ENCODE measurements at regions not wholly inside any gene's neighbourhood (a gene's known extent, or its start where the extent isn't known, plus 50 kb on each side); places are given as distances from the start of the nearest gene placed in this dataset.

DNA sequence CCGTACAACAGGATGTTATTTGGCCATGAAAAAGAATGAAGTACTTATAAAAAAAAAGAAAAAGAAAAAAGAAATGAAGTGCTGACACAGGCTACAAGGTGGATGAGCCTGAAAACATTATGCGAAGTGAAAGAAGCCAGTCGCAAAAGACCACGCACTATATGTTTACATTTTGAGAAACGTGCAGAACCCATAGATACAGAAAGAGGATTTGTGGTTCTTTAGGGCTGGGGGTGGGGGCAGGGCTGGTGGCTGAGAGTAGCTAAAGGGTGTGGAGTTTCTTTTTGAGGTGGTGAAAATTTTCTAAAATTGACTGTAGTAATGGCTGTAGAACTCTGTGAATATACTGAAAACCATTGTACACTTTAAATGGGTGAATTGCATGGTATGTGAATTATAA is 86.0 kb upstream of the FAM20C start:
- H3K36me3 ChIP-seq: no peaks in the 10 kb centered on the region
- H3K4me3 ChIP-seq (replicated peaks in 1 of 3): no peak overlapping the region
- no peaks in the 10 kb centered on the region for H3K9me3 ChIP-seq
- intact Hi-C loops (cut with DNase I): no loop called here
- no peaks in the 10 kb centered on the region for H3K4me1 ChIP-seq
- TF ChIP-seq CTCF (IDR thresholded peaks at IDR 0.05) (no peak), POLR2A (IDR thresholded peaks at IDR 0.05) (no peak)
- H3K27me3 ChIP-seq: no peaks in the 10 kb centered on the region
- no peak overlapping the region for H3K27ac ChIP-seq
- 82 to 89% methylated on average over 5 of the region's 5 CpGs for WGBS, 2 donors
- no peak for DNase-seq

- H3K27ac ChIP-seq: no peak overlapping the region
- TF ChIP-seq POLR2A (IDR thresholded peaks at IDR 0.05): no peak
- TF ChIP-seq CTCF (IDR thresholded peaks at IDR 0.05): no peak
- H3K4me3 ChIP-seq (replicated peaks in 1 of 3): no peak overlapping the region
- no peaks in the 10 kb centered on the region for H3K9me3 ChIP-seq
- no peaks in the 10 kb centered on the region for H3K4me1 ChIP-seq
- DNase-seq: no peak
- no peaks in the 10 kb centered on the region for H3K27me3 ChIP-seq
- 76 to 77% methylated on average over 4 of the region's 4 CpGs for WGBS, 2 donors
- intact Hi-C loops (cut with DNase I): no loop called here
- H3K36me3 ChIP-seq: no peaks in the 10 kb centered on the region
Observed at GRCh38 chr7:107233-107632, 85.1 kb upstream of the FAM20C start.

DNA sequence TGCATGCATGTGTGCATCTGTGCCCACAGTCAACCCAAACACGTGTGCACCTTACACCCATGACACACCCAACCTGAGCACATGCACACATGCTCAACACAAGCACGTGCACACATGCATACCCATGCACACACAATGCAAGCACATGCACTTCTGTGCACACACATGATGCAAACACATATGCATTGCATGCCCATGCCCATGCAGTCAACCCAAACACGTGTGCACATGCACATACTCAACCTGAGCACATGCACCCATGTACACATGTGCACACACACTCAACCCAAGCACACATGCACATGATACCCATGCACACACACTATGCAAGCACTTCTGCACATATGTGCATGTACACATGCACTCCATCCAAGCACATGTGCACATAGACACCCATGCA is 84.5 kb upstream of the FAM20C start:
- no peaks in the 10 kb centered on the region for H3K9me3 ChIP-seq
- no peak for DNase-seq
- no peak overlapping the region for H3K27ac ChIP-seq
- no peaks in the 10 kb centered on the region for H3K27me3 ChIP-seq
- WGBS, 2 donors: 90% methylated on average over 3 of the region's 3 CpGs
- H3K4me3 ChIP-seq (replicated peaks in 1 of 3): no peak overlapping the region
- intact Hi-C loops (cut with DNase I): no loop called here
- TF ChIP-seq CTCF (IDR thresholded peaks at IDR 0.05): no peak
- no peak for TF ChIP-seq POLR2A (IDR thresholded peaks at IDR 0.05)
- H3K36me3 ChIP-seq: no peaks in the 10 kb centered on the region
- no peaks in the 10 kb centered on the region for H3K4me1 ChIP-seq

DNA sequence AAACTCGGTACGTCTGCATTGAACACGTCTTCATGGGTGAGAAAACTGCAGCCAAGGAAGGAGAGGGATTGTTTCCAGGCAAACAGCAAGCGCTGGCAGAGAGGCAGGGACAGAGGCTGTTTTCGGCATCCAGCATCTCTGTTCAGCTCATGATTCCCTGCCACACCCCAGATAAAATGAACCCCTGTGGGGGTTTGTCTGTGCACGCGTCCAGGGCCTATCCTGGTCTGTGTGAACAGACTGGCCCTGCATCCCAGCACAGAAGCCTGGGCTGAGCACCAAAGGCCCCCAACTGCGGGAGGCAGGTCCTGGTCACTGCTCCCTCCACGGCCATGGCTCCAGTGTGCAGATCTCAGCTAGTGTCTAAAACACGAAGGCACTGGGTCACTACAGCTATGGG is 83.3 kb upstream of the FAM20C start:
- Histone ChIP-seq H3K27me3 (no peaks in the 10 kb centered on the region), H3K4me1 (no peaks in the 10 kb centered on the region), H3K27ac (no peak overlapping the region), H3K4me3 (replicated peaks in 1 of 3) (no peak overlapping the region), H3K9me3 (no peaks in the 10 kb centered on the region), H3K36me3 (no peaks in the 10 kb centered on the region)
- no peak for TF ChIP-seq CTCF (IDR thresholded peaks at IDR 0.05)
- TF ChIP-seq POLR2A (IDR thresholded peaks at IDR 0.05): no peak
- no peak for DNase-seq
- intact Hi-C loops (cut with DNase I): no loop called here
- 75 to 78% methylated on average over 10 of the region's 10 CpGs for WGBS, 2 donors

DNA sequence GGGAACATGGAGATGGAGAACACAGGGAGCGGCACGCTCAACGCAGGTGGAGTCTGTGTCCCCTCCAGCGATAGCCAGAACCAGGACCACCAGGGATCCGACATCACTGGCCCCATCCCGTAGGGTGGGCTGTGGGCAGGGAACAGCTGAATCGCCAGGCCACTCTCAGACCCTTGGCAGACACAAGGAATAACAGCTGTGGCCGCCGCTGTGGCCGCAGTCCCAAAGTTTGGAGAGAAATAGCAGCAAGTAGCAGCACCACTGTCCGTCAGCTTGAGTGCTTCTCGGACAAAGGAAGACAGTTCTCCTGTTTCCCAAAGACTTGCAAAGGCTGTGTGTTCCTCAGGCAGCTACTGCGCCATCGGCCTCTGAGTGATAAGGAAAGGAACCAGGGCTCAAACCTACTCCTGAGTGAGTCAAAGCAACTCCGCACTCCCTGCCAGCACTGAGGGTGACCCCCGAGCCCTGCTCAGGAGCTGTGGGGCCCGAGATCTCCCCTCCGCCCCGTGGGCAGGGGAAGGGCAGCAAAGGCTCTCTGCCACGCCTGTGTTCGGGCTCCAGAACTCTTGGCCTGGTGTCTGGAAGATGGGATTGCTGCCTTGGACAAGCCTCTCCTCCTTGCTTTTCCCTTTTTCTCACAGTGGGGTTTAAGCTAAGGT is 82.3 kb upstream of the FAM20C start:
- WGBS, 2 donors: 80 to 87% methylated on average over 19 of the region's 21 CpGs
- Histone ChIP-seq H3K4me3 (replicated peaks in 1 of 3) (no peak overlapping the region), H3K27me3 (no peaks in the 10 kb centered on the region), H3K27ac (no peak overlapping the region), H3K4me1 (no peaks in the 10 kb centered on the region), H3K9me3 (no peaks in the 10 kb centered on the region), H3K36me3 (no peaks in the 10 kb centered on the region)
- no peak for TF ChIP-seq POLR2A (IDR thresholded peaks at IDR 0.05)
- TF ChIP-seq CTCF (IDR thresholded peaks at IDR 0.05): no peak
- intact Hi-C loops (cut with DNase I): no loop called here
- no peak for DNase-seq

Data from thyroid gland (tissue), 4 donors.